Ascending aorta (tissue), 2 donors: ENCODE measurements at regions not wholly inside any gene's neighbourhood (a gene's known extent, or its start where the extent isn't known, plus 50 kb on each side); places are given as distances from the start of the nearest gene placed in this dataset.
"Not testable (repeated sequence)": the region's sequence is repeated elsewhere in the genome, so short reads cannot be mapped to it uniquely, and the experiment has no call there.

Experiments used
- DNase-seq, 2 donors: peaks; one replicate each; pipeline ENCODE4 v3.0.0-alpha.2; 2019; ENCODE audit warnings: low spot score in 2 of 2
- H3K27ac ChIP-seq, 2 donors: fragments of 200-600 bp; sonication (generic); one replicate each; pipeline ENCODE4 v1.5.1; 2016 to 2017; ENCODE audit warnings: mild to moderate bottlenecking in 1 of 2
- H3K27me3 ChIP-seq: fragments of 200-600 bp; sonication (generic); one replicate; pipeline ENCODE4 v1.5.1; 2017
- H3K36me3 ChIP-seq, 2 donors: fragments of 200-600 bp; sonication (generic); one replicate each; pipeline ENCODE4 v1.5.1; 2016
- H3K4me1 ChIP-seq, 2 donors: fragments of 200-600 bp; sonication (generic); one replicate each; pipeline ENCODE4 v1.5.1; 2016 to 2017; ENCODE audit warnings: mild to moderate bottlenecking in 1 of 2
- H3K4me3 ChIP-seq, 2 donors: fragments of 200-600 bp; sonication (generic); one replicate each; pipeline ENCODE4 v1.5.1; 2016 to 2017; ENCODE audit warnings: mild to moderate bottlenecking in 1 of 2
- H3K9me3 ChIP-seq, 2 donors: fragments of 200-600 bp; sonication (generic); one replicate each; pipeline ENCODE4 v1.5.1; 2016
- intact Hi-C: fragments of 100-400 bp; cut with DNase I; formaldehyde crosslinking; loops from one replicate; pipeline ENCODE4 v1.15.1; 2023
- TF ChIP-seq, protein P1 (sequence below), 3 experiments: fragments of 200-600 bp in 2 of 3; fragments of 450-650 bp in 1 of 3; sonication (generic) in 2 of 3; IDR thresholded peaks; one replicate each; pipeline ENCODE4 v1.5.1; 2016 to 2019; ENCODE audit warnings: antibody characterized with exemption in 3 of 3, mild to moderate bottlenecking in 1 of 3, moderate library complexity in 1 of 3

DNA sequence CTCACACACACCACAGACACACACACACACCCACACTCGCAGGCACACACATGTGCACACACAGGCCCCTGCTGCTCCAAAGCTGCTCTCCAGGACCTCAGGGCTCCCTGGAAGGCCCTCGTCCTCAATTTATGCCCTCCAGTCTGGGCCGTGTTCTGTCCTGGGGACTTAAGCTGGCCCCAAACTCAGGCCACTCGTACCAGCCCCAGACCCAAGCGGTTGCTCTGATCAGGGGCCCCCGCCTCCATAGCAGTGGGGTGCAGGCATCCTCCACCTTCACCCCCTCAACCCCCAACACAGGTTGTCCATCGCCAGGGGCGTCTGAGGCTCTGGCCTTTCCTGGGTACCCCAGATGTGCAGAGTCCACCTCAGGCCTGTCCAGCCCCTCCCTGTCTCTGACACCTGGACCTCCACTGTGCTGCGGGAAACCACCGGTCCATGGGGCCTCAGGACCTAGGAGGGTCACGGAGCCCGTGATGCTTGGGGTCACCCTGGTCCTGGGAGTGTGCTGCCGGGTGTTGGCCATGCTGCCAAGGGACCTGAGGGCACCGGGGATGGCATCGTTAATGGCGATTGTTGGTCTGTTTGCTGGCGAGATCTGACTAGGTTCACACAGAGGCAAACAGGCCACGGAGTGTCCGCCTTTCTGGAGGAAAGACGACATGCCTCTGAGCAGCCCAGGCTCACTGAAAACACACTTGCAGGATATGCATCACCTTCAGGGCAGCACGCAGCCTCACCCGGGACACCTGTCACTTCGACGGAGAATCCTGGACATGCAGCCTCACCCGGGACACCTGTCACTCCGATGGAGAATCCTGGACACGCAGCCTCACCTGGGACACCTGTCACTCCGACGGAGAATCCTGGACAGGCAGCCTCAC is 155.6 kb downstream of the NDUFA10 start:
- TF ChIP-seq, protein P1, sequence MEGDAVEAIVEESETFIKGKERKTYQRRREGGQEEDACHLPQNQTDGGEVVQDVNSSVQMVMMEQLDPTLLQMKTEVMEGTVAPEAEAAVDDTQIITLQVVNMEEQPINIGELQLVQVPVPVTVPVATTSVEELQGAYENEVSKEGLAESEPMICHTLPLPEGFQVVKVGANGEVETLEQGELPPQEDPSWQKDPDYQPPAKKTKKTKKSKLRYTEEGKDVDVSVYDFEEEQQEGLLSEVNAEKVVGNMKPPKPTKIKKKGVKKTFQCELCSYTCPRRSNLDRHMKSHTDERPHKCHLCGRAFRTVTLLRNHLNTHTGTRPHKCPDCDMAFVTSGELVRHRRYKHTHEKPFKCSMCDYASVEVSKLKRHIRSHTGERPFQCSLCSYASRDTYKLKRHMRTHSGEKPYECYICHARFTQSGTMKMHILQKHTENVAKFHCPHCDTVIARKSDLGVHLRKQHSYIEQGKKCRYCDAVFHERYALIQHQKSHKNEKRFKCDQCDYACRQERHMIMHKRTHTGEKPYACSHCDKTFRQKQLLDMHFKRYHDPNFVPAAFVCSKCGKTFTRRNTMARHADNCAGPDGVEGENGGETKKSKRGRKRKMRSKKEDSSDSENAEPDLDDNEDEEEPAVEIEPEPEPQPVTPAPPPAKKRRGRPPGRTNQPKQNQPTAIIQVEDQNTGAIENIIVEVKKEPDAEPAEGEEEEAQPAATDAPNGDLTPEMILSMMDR (IDR thresholded peaks at IDR 0.05), result no peak
- no peaks in the 10 kb centered on the region for H3K9me3 ChIP-seq
- no peak for DNase-seq
- H3K4me3 ChIP-seq, result no peak overlapping the region
- intact Hi-C loops, result no loop called here
- H3K36me3 ChIP-seq, result no peaks in the 10 kb centered on the region
- H3K4me1 ChIP-seq, result no peaks in the 10 kb centered on the region
- H3K27ac ChIP-seq, result no peak overlapping the region
- no peaks in the 10 kb centered on the region for H3K27me3 ChIP-seq

DNA sequence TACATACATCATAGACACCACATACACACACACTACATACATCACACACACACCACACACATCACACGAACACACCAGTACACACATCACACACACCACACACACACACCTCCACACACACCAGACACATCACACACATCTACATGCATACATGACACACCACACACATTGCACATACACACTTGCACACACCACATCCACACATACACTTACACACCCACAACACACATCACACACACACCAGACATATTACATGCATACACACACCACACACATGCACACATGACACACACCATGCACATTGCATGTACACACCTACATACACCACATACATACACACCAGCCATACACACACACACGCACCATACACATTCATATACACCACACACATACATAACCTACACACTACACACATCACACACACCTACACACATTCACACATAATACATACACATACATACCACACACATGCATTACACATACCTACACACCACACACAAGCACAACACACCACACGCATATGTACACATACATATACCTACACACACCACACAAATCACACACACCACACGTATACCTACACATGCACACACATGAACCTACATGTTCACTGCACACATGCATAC is 156.5 kb downstream of the NDUFA10 start:
- Histone ChIP-seq H3K4me1 (no peaks in the 10 kb centered on the region), H3K9me3 (no peaks in the 10 kb centered on the region), H3K36me3 (no peaks in the 10 kb centered on the region), H3K27ac (no peak overlapping the region), H3K27me3 (no peaks in the 10 kb centered on the region), H3K4me3 (no peak overlapping the region)
- intact Hi-C loops, result no loop called here
- TF ChIP-seq, protein P1 (IDR thresholded peaks at IDR 0.05), result no peak
- DNase-seq, result peak in 1 of 2 donors; percentile 39

DNA sequence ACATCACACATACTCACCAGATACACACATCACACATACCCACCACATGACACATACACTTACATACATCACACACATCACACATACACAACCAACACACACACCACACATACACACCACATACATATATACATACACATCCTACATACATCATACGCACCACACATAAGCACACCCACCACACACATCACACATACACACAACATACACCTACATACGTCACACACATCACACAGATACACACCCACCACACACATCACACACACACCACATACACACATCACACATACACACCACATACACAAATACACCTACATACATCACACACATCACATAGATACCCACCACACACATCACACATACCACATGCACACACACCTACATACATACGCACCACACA is 158.4 kb downstream of the NDUFA10 start:
- Histone ChIP-seq H3K27me3 (no peaks in the 10 kb centered on the region), H3K4me1 (no peaks in the 10 kb centered on the region), H3K27ac (no peak overlapping the region), H3K4me3 (no peak overlapping the region), H3K36me3 (no peaks in the 10 kb centered on the region), H3K9me3 (no peaks in the 10 kb centered on the region)
- intact Hi-C loops, result no loop called here
- no peak for DNase-seq
- TF ChIP-seq, protein P1 (IDR thresholded peaks at IDR 0.05), result no peak

DNA sequence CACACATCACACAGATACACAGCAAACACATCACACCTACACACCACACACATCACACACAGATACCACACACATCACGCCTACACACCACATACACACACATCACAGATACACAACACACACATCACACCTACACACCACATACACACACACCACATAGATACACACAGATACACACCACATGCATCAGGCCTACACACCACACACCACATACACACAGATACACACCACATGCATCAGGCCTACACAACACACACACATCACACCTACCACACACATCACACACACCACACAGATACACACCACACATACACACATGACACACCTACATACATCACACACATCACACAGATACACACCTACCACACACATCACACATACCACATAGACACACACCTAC is 158.8 kb downstream of the NDUFA10 start:
- no peak for DNase-seq
- TF ChIP-seq, protein P1 (IDR thresholded peaks at IDR 0.05), result no peak
- H3K4me3 ChIP-seq, result no peak overlapping the region
- no peaks in the 10 kb centered on the region for H3K4me1 ChIP-seq
- no peaks in the 10 kb centered on the region for H3K9me3 ChIP-seq
- intact Hi-C loops, result no loop called here
- no peak overlapping the region for H3K27ac ChIP-seq
- H3K27me3 ChIP-seq, result no peaks in the 10 kb centered on the region
- H3K36me3 ChIP-seq, result no peaks in the 10 kb centered on the region

DNA sequence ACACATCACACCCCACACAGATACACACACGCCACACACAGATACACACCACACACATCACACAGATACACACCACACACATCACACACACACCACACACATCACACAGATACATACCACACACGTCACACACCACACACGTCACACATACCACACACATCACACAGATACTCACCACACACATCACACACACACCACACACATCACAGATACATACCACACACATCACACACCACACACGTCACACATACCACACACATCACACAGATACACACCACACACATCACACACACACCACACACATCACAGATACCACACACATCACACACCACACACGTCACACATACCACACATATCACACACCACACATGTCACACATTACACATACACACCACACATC is 159.3 kb downstream of the NDUFA10 start:
- H3K9me3 ChIP-seq, DNase-seq, H3K36me3 ChIP-seq, intact Hi-C loops, H3K27ac ChIP-seq, H3K4me1 ChIP-seq, H3K27me3 ChIP-seq, H3K4me3 ChIP-seq: not testable (repeated sequence)

DNA sequence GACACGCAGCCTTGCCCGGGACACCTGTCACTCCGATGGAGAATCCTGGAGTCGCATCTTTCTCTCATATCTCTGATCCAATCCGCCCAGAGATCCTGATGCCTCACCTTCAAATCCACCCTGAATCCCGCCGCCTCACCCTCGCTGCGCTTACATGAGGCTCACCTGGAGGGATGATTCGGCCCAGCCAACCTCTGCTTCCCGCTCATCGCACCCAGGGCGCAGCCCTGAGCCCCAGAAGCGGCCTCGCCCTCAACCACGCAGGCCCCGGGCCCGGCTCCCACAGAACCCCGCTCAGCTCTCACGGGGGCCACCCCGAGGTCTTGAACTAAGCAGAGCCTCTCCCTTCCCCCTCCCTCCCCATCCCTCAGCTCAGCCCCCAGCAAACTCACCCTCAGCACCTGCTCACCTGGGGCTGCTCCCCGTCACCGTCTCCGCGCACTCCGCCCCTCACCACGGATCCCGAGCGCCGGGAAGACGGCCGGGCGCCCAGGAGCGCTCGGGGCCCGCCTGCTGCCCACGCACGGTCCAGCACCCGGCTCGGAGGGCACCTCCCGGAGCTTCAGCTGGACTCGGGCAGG is 160.0 kb downstream of the NDUFA10 start:
- Histone ChIP-seq H3K36me3 (no peaks in the 10 kb centered on the region), H3K27me3 (no peaks in the 10 kb centered on the region), H3K4me1 (no peaks in the 10 kb centered on the region), H3K27ac (no peak overlapping the region), H3K4me3 (no peak overlapping the region), H3K9me3 (no peaks in the 10 kb centered on the region)
- intact Hi-C loops, result no loop called here
- TF ChIP-seq, protein P1 (IDR thresholded peaks at IDR 0.05), result no peak
- no peak for DNase-seq
